HepG2 (cell line): ENCODE measurements at regions not wholly inside any gene's neighbourhood (a gene's known extent, or its start where the extent isn't known, plus 50 kb on each side); places are given as distances from the start of the nearest gene placed in this dataset.

Experiments used
- ATAC-seq: fragments of 200-7000 bp; cut with Tn5 transposase; 3 replicates; pipeline ENCODE4 v1.9.1; 2020; ENCODE audit warnings: mild to moderate bottlenecking, moderate library complexity
- BruUV-seq: library from RNA; stranded (reverse); fragments of 400-500 nt; replicated peaks from 2 replicates; lab custom pipeline; 2021; lab: Mats Ljungman, UMichigan
- CTCF ChIA-PET: fragments of 300-600 bp; formaldehyde crosslinking; extraction: SDS; loops from one replicate; lab custom pipeline; 2021; ENCODE audit warnings: low total read pairs, inconsistent platforms, low intra/inter-chr PET ratio; lab: Yijun Ruan, JAX
- POLR2A ChIA-PET: fragments of 350-600 bp; sonication (Branson Sonifier 250); formaldehyde crosslinking; loops from one replicate; lab custom pipeline; 2020; ENCODE audit warnings: antibody characterized with exemption, inconsistent platforms; lab: Yijun Ruan, JAX
- DNase-seq: peaks from one replicate; pipeline ENCODE4 v3.0.0-alpha.2; 2015; ENCODE audit warnings: low spot score
- FAIRE-seq: peaks from 3 replicates; lab custom pipeline; 2011; peaks lifted over from hg19 to GRCh38; lab: Jason Lieb, UNC
- H2AFZ ChIP-seq: one replicate; pipeline ENCODE4 v1.6.1; 2011; ENCODE audit warnings: low read length, inconsistent platforms
- H3K27ac ChIP-seq: fragments of 300-600 bp; 3 replicates; pipeline ENCODE4 v1.8.0; 2011; ENCODE audit warnings: mixed run types, mild to moderate bottlenecking, mixed read lengths, low read length, inconsistent platforms; ENCODE audit not compliant: insufficient read depth; ENCODE audit errors: extremely low read length
- H3K27me3 ChIP-seq, 2 experiments: fragments of 200-600 bp in 1 of 2; 2 replicates in 1 of 2; 3 replicates in 1 of 2; pipeline versions ENCODE4 v1.6.0 to v1.8.0; 2011; ENCODE audit warnings: low read length in 2 of 2, mild to moderate bottlenecking in 2 of 2, moderate library complexity in 2 of 2, inconsistent platforms in 1 of 2; ENCODE audit not compliant: insufficient read depth in 2 of 2, control insufficient read depth in 1 of 2
- H3K36me3 ChIP-seq, 2 experiments: fragments of 200-600 bp in 1 of 2; replicated peaks in 1 of 2; 2 replicates in 1 of 2; 3 replicates in 1 of 2; pipeline versions ENCODE4 v1.5.1 to v1.8.0; 2011; ENCODE audit warnings: low read length in 2 of 2, inconsistent platforms in 1 of 2; ENCODE audit not compliant: insufficient read depth in 2 of 2, control insufficient read depth in 1 of 2
- H3K4me1 ChIP-seq: 2 replicates; pipeline ENCODE4 v1.5.1; 2012; ENCODE audit warnings: low read length, inconsistent platforms; ENCODE audit not compliant: insufficient read depth
- H3K4me2 ChIP-seq: 2 replicates; pipeline ENCODE4 v1.6.0; 2011; ENCODE audit warnings: low read depth, low read length, inconsistent platforms
- H3K4me3 ChIP-seq, 3 experiments: fragments of 200-600 bp in 1 of 3; sonication (generic), shearing (Covaris generic) in 1 of 3; replicated peaks in 1 of 3; 2 replicates each; pipeline ENCODE4 v1.5.1; 2011 to 2016; ENCODE audit warnings: low read length in 3 of 3, inconsistent platforms in 2 of 3, low read depth in 2 of 3, mild to moderate bottlenecking in 2 of 3, control low read depth in 1 of 3, mixed read lengths in 1 of 3; ENCODE audit not compliant: insufficient read depth in 1 of 3
- H3K79me2 ChIP-seq: one replicate; pipeline ENCODE4 v1.6.1; 2011; ENCODE audit warnings: low read length, inconsistent platforms; ENCODE audit not compliant: insufficient read depth
- H3K9ac ChIP-seq: 2 replicates; pipeline ENCODE4 v1.6.0; 2011; ENCODE audit warnings: mild to moderate bottlenecking, low read depth, low read length, inconsistent platforms; ENCODE audit not compliant: insufficient read depth
- H3K9me3 ChIP-seq: 2 replicates; pipeline ENCODE4 v1.5.1; 2012; ENCODE audit warnings: mild to moderate bottlenecking, low read length
- H4K20me1 ChIP-seq: 2 replicates; pipeline ENCODE4 v1.6.0; 2011; ENCODE audit warnings: inconsistent platforms, mild to moderate bottlenecking, low read length, moderate library complexity; ENCODE audit not compliant: insufficient read depth
- KLF12 ChIP-seq: sonication (generic); formaldehyde crosslinking; IDR thresholded peaks from 2 replicates; pipeline ENCODE4 v1.4.0; 2020; ENCODE audit warnings: missing genetic modification reagents, borderline replicate concordance
- REXO4 ChIP-seq: sonication (generic); formaldehyde crosslinking; IDR thresholded peaks from 2 replicates; pipeline ENCODE4 v1.8.0; 2022; ENCODE audit warnings: missing genetic modification reagents, mild to moderate bottlenecking, borderline replicate concordance
- ZFP41 ChIP-seq: sonication (generic); formaldehyde crosslinking; IDR thresholded peaks from 2 replicates; pipeline ENCODE4 v1.4.0; 2020; ENCODE audit warnings: mild to moderate bottlenecking, missing genetic modification reagents, borderline replicate concordance
- ZNF782 ChIP-seq: sonication (generic); formaldehyde crosslinking; IDR thresholded peaks from 2 replicates; pipeline ENCODE4 v1.4.0; 2020; ENCODE audit warnings: missing genetic modification reagents, mild to moderate bottlenecking, borderline replicate concordance
- WGBS: methylation state at CpG from one replicate; pipeline ENCODE4 v1.1.6; 2017; ENCODE audit warnings: low lambda C conversion rate; 5-methylcytosine and 5-hydroxymethylcytosine counted together
- in situ Hi-C: cut with HindIII; loops from 2 replicates; pipeline ENCODE4 v1.10.0; 2017; ENCODE audit warnings: low pct_unique_long_range_greater_than_20kb; ENCODE audit not compliant: extremely low pct_ligation_motif_present
- intact Hi-C: fragments of 100-400 bp; cut with micrococcal nuclease; formaldehyde crosslinking; loops from one replicate; pipeline ENCODE4 v1.10.0; 2022; ENCODE audit not compliant: unreplicated experiment
- TF ChIP-seq, protein P1 (sequence below): IDR thresholded peaks from 2 replicates; pipeline ENCODE4 v1.6.1; 2018; ENCODE audit warnings: missing genetic modification reagents
- TF ChIP-seq, protein P2 (sequence below): sonication (generic); formaldehyde crosslinking; IDR thresholded peaks from 2 replicates; pipeline ENCODE4 v1.8.0; 2022; ENCODE audit warnings: mild to moderate bottlenecking, missing genetic modification reagents; ENCODE audit not compliant: insufficient replicate concordance
- TF ChIP-seq, protein P3 (sequence below): sonication (generic); formaldehyde crosslinking; conservative IDR thresholded peaks from 2 replicates; pipeline ENCODE4 v1.4.0; 2020; ENCODE audit warnings: missing genetic modification reagents
- TF ChIP-seq, protein P4 (sequence below): sonication (generic); formaldehyde crosslinking; IDR thresholded peaks from 2 replicates; pipeline ENCODE4 v1.8.1; 2022; ENCODE audit warnings: mild to moderate bottlenecking, missing genetic modification reagents

DNA sequence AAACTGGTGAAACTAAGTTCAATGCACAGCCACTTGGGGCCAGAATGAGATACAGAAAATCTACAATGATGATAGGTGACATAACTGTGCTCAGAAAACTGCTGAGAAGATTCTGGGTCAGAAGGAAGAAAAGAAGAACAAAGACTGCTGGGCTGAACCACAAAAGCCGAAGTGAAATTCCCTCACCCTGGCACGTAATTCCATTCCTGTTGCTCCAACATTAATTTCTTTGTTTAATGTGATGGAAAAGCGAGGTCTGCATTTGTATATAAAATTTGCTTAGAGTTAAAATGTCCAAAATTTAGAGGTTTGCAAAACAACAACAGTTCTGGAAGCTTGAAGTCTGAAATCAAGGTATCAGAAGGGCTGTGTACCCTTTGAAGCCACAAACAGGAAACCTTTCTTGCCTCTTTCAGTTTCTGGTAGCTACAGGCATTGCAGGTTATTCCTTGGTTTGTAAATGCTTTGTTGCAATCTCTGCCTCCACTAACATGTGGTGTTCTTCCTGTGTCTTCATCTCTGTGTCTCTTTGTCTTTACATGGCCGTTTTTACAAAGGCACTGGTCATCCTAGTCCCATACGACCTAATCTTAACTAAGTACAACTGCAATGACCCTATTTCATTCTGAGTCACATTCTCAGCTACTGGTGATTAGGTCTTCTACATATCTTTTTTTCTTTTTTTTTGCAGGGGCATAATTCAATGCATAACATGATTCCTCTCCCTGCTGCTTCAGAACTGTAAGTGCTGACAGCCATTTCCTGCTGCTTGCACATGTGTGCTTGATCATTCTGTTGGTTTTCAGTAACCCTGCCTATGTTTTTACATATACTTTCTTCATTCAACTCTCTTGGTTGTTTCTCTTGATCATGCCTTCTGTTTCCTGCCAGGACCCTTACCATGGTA is 603.0 kb upstream of the CDH8 start:
- intact Hi-C loops, result no loop called here
- H3K36me3 ChIP-seq, result no peaks in the 10 kb centered on the region
- no peaks in the 10 kb centered on the region for H4K20me1 ChIP-seq
- no peak overlapping the region for H3K4me2 ChIP-seq
- no peaks in the 10 kb centered on the region for H3K4me1 ChIP-seq
- in situ Hi-C loops, result no loop called here
- no peak overlapping the region for H2AFZ ChIP-seq
- H3K4me3 ChIP-seq, result no peak overlapping the region
- H3K9ac ChIP-seq, result no peak overlapping the region
- WGBS, result 4% methylated on average over 5 of the region's 5 CpGs
- H3K27ac ChIP-seq, result no peak overlapping the region
- H3K79me2 ChIP-seq, result no peaks in the 10 kb centered on the region
- BruUV-seq, result no TSS peak
- CTCF ChIA-PET, result no interaction called here
- TF ChIP-seq ZNF782 (CRISPR knock-in tag) (no peak), REXO4 (CRISPR knock-in tag) (no peak), ZFP41 (no peak), KLF12 (CRISPR knock-in tag) (no peak)
- TF ChIP-seq, protein P1, sequence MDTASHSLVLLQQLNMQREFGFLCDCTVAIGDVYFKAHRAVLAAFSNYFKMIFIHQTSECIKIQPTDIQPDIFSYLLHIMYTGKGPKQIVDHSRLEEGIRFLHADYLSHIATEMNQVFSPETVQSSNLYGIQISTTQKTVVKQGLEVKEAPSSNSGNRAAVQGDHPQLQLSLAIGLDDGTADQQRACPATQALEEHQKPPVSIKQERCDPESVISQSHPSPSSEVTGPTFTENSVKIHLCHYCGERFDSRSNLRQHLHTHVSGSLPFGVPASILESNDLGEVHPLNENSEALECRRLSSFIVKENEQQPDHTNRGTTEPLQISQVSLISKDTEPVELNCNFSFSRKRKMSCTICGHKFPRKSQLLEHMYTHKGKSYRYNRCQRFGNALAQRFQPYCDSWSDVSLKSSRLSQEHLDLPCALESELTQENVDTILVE (CRISPR knock-in tag), result no peak
- TF ChIP-seq, protein P2, sequence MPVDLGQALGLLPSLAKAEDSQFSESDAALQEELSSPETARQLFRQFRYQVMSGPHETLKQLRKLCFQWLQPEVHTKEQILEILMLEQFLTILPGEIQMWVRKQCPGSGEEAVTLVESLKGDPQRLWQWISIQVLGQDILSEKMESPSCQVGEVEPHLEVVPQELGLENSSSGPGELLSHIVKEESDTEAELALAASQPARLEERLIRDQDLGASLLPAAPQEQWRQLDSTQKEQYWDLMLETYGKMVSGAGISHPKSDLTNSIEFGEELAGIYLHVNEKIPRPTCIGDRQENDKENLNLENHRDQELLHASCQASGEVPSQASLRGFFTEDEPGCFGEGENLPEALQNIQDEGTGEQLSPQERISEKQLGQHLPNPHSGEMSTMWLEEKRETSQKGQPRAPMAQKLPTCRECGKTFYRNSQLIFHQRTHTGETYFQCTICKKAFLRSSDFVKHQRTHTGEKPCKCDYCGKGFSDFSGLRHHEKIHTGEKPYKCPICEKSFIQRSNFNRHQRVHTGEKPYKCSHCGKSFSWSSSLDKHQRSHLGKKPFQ, result no peak
- TF ChIP-seq, protein P3, sequence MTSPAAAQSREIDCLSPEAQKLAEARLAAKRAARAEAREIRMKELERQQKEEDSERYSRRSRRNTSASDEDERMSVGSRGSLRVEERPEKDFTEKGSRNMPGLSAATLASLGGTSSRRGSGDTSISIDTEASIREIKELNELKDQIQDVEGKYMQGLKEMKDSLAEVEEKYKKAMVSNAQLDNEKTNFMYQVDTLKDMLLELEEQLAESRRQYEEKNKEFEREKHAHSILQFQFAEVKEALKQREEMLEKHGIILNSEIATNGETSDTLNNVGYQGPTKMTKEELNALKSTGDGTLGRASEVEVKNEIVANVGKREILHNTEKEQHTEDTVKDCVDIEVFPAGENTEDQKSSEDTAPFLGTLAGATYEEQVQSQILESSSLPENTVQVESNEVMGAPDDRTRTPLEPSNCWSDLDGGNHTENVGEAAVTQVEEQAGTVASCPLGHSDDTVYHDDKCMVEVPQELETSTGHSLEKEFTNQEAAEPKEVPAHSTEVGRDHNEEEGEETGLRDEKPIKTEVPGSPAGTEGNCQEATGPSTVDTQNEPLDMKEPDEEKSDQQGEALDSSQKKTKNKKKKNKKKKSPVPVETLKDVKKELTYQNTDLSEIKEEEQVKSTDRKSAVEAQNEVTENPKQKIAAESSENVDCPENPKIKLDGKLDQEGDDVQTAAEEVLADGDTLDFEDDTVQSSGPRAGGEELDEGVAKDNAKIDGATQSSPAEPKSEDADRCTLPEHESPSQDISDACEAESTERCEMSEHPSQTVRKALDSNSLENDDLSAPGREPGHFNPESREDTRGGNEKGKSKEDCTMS (CRISPR knock-in tag), result no peak
- TF ChIP-seq, protein P4, sequence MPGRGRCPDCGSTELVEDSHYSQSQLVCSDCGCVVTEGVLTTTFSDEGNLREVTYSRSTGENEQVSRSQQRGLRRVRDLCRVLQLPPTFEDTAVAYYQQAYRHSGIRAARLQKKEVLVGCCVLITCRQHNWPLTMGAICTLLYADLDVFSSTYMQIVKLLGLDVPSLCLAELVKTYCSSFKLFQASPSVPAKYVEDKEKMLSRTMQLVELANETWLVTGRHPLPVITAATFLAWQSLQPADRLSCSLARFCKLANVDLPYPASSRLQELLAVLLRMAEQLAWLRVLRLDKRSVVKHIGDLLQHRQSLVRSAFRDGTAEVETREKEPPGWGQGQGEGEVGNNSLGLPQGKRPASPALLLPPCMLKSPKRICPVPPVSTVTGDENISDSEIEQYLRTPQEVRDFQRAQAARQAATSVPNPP (CRISPR knock-in tag), result no peak
- POLR2A ChIA-PET, result no interaction called here
- FAIRE-seq (no peak), ATAC-seq (no peak), DNase-seq (no peak)
- no peaks in the 10 kb centered on the region for H3K27me3 ChIP-seq
- peaks cover 91% of the 10 kb centered on the region for H3K9me3 ChIP-seq
